ENCODE measurements at regions not wholly inside any gene's neighbourhood (a gene's known extent, or its start where the extent isn't known, plus 50 kb on each side); places are given as distances from the start of the nearest gene placed in this dataset.
"Not testable (repeated sequence)": the region's sequence is repeated elsewhere in the genome, so short reads cannot be mapped to it uniquely, and the experiment has no call there.

- H3K27me3 ChIP-seq (replicated peaks; ENCODE audit: insufficient read depth): peaks cover 5% of the 10 kb centered on the region
- H3K36me3 ChIP-seq (ENCODE audit: low read depth): no peaks in the 10 kb centered on the region
- H3K4me2 ChIP-seq (ENCODE audit: unreplicated experiment): no peak overlapping the region
- H3K27ac ChIP-seq: no peak overlapping the region
- H3K9me2 ChIP-seq (ENCODE audit: insufficient read depth): no peaks in the 10 kb centered on the region
- TF ChIP-seq EZH2 (IDR thresholded peaks at IDR 0.05; ENCODE audit: insufficient read depth, poor library complexity, severe bottlenecking) (no peak), EZH2phosphoT487 (IDR thresholded peaks at IDR 0.05; ENCODE audit: insufficient read depth, low read depth) (no peak)
- no peaks in the 10 kb centered on the region for H3K9me3 ChIP-seq (ENCODE audit: low read depth)
- no peaks in the 10 kb centered on the region for H3K79me2 ChIP-seq (ENCODE audit: insufficient read depth)
- no peaks in the 10 kb centered on the region for H3F3A ChIP-seq (ENCODE audit: insufficient read depth)
- in situ Hi-C loops (cut with MboI): no loop called here
- no peak overlapping the region for H3K9ac ChIP-seq
- no peak overlapping the region for H3K4me3 ChIP-seq
- no peak for DNase-seq
- 63 to 64% methylated on average over 4 of the region's 4 CpGs for WGBS, 2 experiments (ENCODE audit: low coverage in 1 of 2, low lambda C conversion rate in 2 of 2, missing lambda C conversion rate in 2 of 2)
- no peaks in the 10 kb centered on the region for H4K20me1 ChIP-seq (ENCODE audit: insufficient read depth)
- no peak overlapping the region for H2AFZ ChIP-seq
- H3K4me1 ChIP-seq (ENCODE audit: insufficient read depth): no peaks in the 10 kb centered on the region
Observed at GRCh38 chr5:163735069-163735468, 229.7 kb downstream of the MAT2B start.

GRCh38 chr5:163747586-163747985 lies 242.2 kb downstream of the MAT2B start:
- Histone ChIP-seq H2AFZ (no peak overlapping the region), H3K9ac (no peak overlapping the region), H3K36me3 (ENCODE audit: low read depth) (no peaks in the 10 kb centered on the region), H3K4me1 (ENCODE audit: insufficient read depth) (no peaks in the 10 kb centered on the region), H4K20me1 (ENCODE audit: insufficient read depth) (no peaks in the 10 kb centered on the region), H3K27me3 (replicated peaks; ENCODE audit: insufficient read depth) (peaks cover 7% of the 10 kb centered on the region; the same call in 1 of the 2 replicates), H3K4me3 (no peak overlapping the region), H3K27ac (no peak overlapping the region), H3K9me3 (ENCODE audit: low read depth) (no peaks in the 10 kb centered on the region), H3F3A (ENCODE audit: insufficient read depth) (no peaks in the 10 kb centered on the region), H3K4me2 (ENCODE audit: unreplicated experiment) (no peak overlapping the region), H3K9me2 (ENCODE audit: insufficient read depth) (no peaks in the 10 kb centered on the region), H3K79me2 (ENCODE audit: insufficient read depth) (no peaks in the 10 kb centered on the region)
- WGBS, 2 experiments (ENCODE audit: low coverage in 1 of 2, low lambda C conversion rate in 2 of 2, missing lambda C conversion rate in 2 of 2): 22 to 28% methylated on average over 2 of the region's 2 CpGs
- in situ Hi-C loops (cut with MboI): no loop called here
- no peak for DNase-seq
- no peak for TF ChIP-seq EZH2 (IDR thresholded peaks at IDR 0.05; ENCODE audit: insufficient read depth, poor library complexity, severe bottlenecking)
- no peak for TF ChIP-seq EZH2phosphoT487 (IDR thresholded peaks at IDR 0.05; ENCODE audit: insufficient read depth, low read depth)

GRCh38 chr5:163748934-163749333 lies 243.5 kb downstream of the MAT2B start:
- TF ChIP-seq EZH2 (IDR thresholded peaks at IDR 0.05; ENCODE audit: insufficient read depth, poor library complexity, severe bottlenecking): no peak
- no peak for TF ChIP-seq EZH2phosphoT487 (IDR thresholded peaks at IDR 0.05; ENCODE audit: insufficient read depth, low read depth)
- in situ Hi-C loops (cut with MboI): no loop called here
- Histone ChIP-seq H3K27me3 (replicated peaks; ENCODE audit: insufficient read depth) (peaks cover 7% of the 10 kb centered on the region; the same call in 1 of the 2 replicates), H3K36me3 (ENCODE audit: low read depth) (no peaks in the 10 kb centered on the region), H4K20me1 (ENCODE audit: insufficient read depth) (no peaks in the 10 kb centered on the region), H2AFZ (no peak overlapping the region), H3K79me2 (ENCODE audit: insufficient read depth) (no peaks in the 10 kb centered on the region), H3F3A (ENCODE audit: insufficient read depth) (no peaks in the 10 kb centered on the region), H3K9ac (no peak overlapping the region), H3K9me2 (ENCODE audit: insufficient read depth) (no peaks in the 10 kb centered on the region), H3K9me3 (ENCODE audit: low read depth) (no peaks in the 10 kb centered on the region), H3K4me2 (ENCODE audit: unreplicated experiment) (no peak overlapping the region), H3K27ac (no peak overlapping the region), H3K4me3 (no peak overlapping the region), H3K4me1 (ENCODE audit: insufficient read depth) (no peaks in the 10 kb centered on the region)
- DNase-seq: no peak
- 41 to 48% methylated on average over 3 of the region's 3 CpGs for WGBS, 2 experiments (ENCODE audit: low coverage in 1 of 2, low lambda C conversion rate in 2 of 2, missing lambda C conversion rate in 2 of 2)

- DNase-seq; H3K9ac ChIP-seq; in situ Hi-C loops (cut with MboI); H3K4me2 ChIP-seq (ENCODE audit: unreplicated experiment); H3K9me2 ChIP-seq (ENCODE audit: insufficient read depth); H3K27me3 ChIP-seq (replicated peaks; ENCODE audit: insufficient read depth); H3K4me1 ChIP-seq (ENCODE audit: insufficient read depth); H3F3A ChIP-seq (ENCODE audit: insufficient read depth); H3K9me3 ChIP-seq (ENCODE audit: low read depth); H4K20me1 ChIP-seq (ENCODE audit: insufficient read depth); H3K27ac ChIP-seq; H3K4me3 ChIP-seq; H3K79me2 ChIP-seq (ENCODE audit: insufficient read depth); H3K36me3 ChIP-seq (ENCODE audit: low read depth); H2AFZ ChIP-seq: not testable (repeated sequence)
- 70% methylated on average over 10 of the region's 10 CpGs for WGBS, 2 experiments (ENCODE audit: low coverage in 1 of 2, low lambda C conversion rate in 2 of 2, missing lambda C conversion rate in 2 of 2)
Observed at GRCh38 chr5:163750415-163750814, 245.0 kb downstream of the MAT2B start.

GRCh38 chr5:163755505-163755904 lies 250.1 kb downstream of the MAT2B start:
- H4K20me1 ChIP-seq (ENCODE audit: insufficient read depth): no peaks in the 10 kb centered on the region
- no peak overlapping the region for H3K4me2 ChIP-seq (ENCODE audit: unreplicated experiment)
- no peak overlapping the region for H3K4me3 ChIP-seq
- no peaks in the 10 kb centered on the region for H3K9me2 ChIP-seq (ENCODE audit: insufficient read depth)
- H3K27ac ChIP-seq: no peak overlapping the region
- no peaks in the 10 kb centered on the region for H3K9me3 ChIP-seq (ENCODE audit: low read depth)
- no peak overlapping the region for H2AFZ ChIP-seq
- H3K36me3 ChIP-seq (ENCODE audit: low read depth): no peaks in the 10 kb centered on the region
- in situ Hi-C loops (cut with MboI): no loop called here
- 74 to 81% methylated on average over 1 of the region's 1 CpG for WGBS, 2 experiments (ENCODE audit: low coverage in 1 of 2, low lambda C conversion rate in 2 of 2, missing lambda C conversion rate in 2 of 2)
- TF ChIP-seq EZH2 (IDR thresholded peaks at IDR 0.05; ENCODE audit: insufficient read depth, poor library complexity, severe bottlenecking): no peak
- TF ChIP-seq EZH2phosphoT487 (IDR thresholded peaks at IDR 0.05; ENCODE audit: insufficient read depth, low read depth): no peak
- no peak for DNase-seq
- no peaks in the 10 kb centered on the region for H3K27me3 ChIP-seq (replicated peaks; ENCODE audit: insufficient read depth)
- no peaks in the 10 kb centered on the region; the same call in 1 of the 2 replicates for H3K4me1 ChIP-seq (ENCODE audit: insufficient read depth)
- no peaks in the 10 kb centered on the region for H3F3A ChIP-seq (ENCODE audit: insufficient read depth)
- no peaks in the 10 kb centered on the region for H3K79me2 ChIP-seq (ENCODE audit: insufficient read depth)
- no peak overlapping the region for H3K9ac ChIP-seq
